Muscle of back (tissue), 3 donors: ENCODE measurements at regions not wholly inside any gene's neighbourhood (a gene's known extent, or its start where the extent isn't known, plus 50 kb on each side); places are given as distances from the start of the nearest gene placed in this dataset.
"Not testable (repeated sequence)": the region's sequence is repeated elsewhere in the genome, so short reads cannot be mapped to it uniquely, and the experiment has no call there.

Experiments used
- DNase-seq, 3 donors: peaks; one replicate each; pipeline versions ENCODE4 v3.0.0 to v3.0.0-alpha.2; 2013

GRCh38 chr2:81073412-81073811 lies 768.9 kb upstream of the LRRTM1 start:
- no peak for DNase-seq

DNA sequence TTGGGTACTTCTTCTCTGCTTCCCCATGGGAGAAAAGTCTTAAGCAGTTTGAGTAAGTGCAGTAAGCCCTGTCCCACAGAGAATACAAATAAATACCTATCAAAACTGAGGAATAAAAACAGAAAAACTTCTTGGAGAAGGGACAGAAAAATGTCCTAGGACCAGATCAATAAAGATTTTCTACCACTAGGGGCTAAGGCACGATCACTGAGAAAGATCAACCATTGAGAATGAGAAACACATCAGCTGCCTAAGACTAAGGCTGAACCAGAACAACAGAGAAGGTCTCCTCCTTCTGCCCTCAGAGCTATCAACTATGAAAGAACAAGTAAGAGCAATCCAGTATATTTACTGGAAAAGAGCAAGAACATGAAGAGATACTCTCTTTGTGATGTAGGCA lies 763.6 kb upstream of the LRRTM1 start:
- no peak for DNase-seq

DNA sequence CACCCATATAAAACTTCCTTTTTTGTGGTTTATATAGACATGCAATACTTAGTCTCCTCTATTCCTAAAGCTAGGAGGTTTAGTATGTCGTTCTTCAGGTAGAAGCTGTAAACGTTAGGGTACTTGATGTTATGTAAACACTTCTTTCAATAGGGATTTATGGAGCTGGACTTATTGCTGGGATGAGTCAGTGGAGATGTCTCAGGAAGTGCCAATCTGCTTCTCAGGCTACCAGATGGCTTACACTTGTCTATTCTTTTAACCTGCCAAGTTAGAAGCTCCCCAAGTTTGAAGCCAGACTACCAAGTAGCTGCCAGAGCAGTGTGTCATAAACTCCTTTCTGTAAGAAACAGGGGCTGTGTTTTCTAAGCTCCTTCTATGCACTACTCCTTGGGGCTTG lies 756.5 kb upstream of the LRRTM1 start:
- DNase-seq = no peak

- DNase-seq = peak in 1 of 3 donors; percentile 1
Observed at GRCh38 chr2:81050580-81051095, 746.1 kb upstream of the LRRTM1 start.

GRCh38 chr2:81043681-81044080 lies 739.1 kb upstream of the LRRTM1 start:
- no peak for DNase-seq

DNA sequence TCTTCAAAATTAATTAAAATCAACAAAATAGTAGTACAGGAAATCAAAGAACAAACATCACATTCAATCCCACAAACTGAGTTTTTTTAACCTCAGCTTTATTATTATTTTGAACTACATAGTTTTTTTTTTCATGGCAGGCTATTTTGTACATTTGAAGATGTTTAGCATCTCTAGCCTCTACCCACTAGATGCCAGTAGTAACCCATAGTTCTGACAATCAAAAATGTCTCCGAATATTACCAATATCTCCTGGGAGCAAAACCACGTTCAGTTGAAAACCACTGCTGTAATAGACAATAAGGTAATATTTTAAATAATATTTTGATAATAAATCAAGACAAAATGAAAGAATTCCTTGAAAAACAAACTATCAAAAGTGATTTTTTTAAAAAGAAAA lies 702.6 kb upstream of the LRRTM1 start:
- DNase-seq = no peak

- no peak for DNase-seq
Observed at GRCh38 chr2:81002906-81003305, 698.4 kb upstream of the LRRTM1 start.

DNA sequence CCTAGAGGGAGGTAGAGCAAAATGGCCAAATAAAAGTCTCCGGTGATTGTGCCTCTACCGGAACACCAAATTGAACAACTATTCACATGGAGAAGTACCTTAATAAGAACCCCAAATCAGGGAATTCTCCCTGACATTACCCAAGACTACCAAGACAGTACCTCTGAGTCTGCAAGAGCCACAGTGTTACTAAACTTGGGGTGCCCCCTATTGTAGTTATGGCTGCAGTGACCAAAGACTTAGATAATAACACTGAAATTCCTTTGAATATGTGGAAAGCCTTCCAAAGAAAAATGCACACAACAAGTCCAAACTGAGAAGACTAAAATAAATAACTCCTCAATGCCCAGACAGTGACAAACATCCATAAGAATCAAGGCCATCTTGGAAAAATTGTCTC lies 682.9 kb upstream of the LRRTM1 start:
- DNase-seq = no peak

- DNase-seq = no peak
Observed at GRCh38 chr2:80969900-80970299, 665.3 kb upstream of the LRRTM1 start.

DNA sequence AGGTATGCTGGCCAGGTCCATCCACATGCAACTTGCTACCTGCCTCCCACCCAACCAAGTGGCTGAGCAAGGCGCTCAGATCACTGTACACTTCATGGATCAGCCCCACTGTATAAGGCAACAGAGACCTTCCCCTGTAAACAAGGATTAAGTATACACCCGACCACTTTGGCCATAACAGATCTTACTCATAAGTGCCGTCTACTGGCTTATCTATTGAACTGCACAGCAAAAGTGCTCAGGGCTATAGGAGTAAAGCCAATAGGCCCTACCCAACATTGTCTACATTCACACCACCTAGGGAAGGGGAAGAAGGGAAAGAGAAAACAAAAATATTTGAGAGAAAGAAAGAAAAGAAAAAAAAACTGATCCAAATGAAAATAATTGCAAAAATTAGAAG lies 663.9 kb upstream of the LRRTM1 start:
- DNase-seq = no peak

GRCh38 chr2:80947601-80948130 lies 643.1 kb upstream of the LRRTM1 start:
- no peak for DNase-seq

GRCh38 chr2:80943487-80943886 lies 638.9 kb upstream of the LRRTM1 start:
- DNase-seq = peak; percentile 11 to 46 (median 16)

DNA sequence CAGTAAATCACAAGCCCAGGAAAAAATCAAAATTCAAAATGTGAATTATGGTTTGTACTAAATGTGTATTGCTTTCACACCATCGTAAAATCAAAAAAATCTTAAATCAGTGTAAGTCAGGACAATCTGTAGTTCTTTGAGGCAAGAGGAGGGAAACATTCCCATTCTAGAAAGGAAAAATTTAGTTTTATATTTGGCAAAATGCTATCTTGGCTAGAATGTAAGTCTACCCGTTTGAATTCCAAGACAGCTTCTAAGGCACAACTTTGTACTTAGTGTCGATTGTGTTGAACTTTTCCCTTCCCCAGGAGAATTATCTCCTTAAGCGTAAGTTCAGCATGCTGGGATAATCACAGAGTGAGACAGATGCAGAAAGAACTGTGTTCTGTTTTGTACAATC lies 638.2 kb upstream of the LRRTM1 start:
- DNase-seq = peak in 1 of 3 donors; percentile 30

- DNase-seq = no peak
Observed at GRCh38 chr2:80938463-80938862, 633.9 kb upstream of the LRRTM1 start.

DNA sequence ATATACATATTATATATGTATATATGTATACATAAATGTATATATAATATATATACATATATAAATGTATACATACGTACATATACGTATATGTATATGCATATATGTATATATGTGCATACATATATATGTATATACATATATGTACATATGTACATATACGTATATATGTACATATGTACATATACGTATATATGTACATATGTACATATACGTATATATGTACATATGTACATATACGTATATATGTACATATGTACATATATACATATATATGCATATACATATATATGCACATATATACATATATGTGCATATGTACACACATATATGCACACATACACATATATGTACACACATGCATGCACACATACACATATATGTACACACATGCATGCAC lies 627.3 kb upstream of the LRRTM1 start:
- not testable (repeated sequence) for DNase-seq

- no peak for DNase-seq
Observed at GRCh38 chr2:80930777-80931176, 626.2 kb upstream of the LRRTM1 start.

DNA sequence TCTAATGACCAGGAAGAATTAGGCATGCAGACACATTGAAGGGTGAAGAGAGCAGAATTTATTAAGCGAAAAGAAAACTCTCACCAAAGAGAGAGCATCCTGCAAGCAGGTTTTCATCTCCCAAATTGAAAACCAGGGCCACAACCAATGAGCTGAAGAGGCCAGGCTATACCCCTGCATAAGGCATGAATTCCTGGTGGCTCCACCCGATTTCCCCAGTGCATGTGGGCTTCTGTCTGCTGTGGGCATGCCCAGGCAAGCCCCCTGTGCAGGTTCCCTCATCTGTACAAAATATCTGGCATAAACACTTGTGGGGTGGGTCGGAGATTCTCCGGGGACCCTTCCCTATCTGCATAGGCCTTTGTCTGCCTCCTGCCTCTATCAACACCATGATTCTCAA lies 621.6 kb upstream of the LRRTM1 start:
- DNase-seq = no peak

- DNase-seq = no peak
Observed at GRCh38 chr2:80896576-80896975, 592.0 kb upstream of the LRRTM1 start.

DNA sequence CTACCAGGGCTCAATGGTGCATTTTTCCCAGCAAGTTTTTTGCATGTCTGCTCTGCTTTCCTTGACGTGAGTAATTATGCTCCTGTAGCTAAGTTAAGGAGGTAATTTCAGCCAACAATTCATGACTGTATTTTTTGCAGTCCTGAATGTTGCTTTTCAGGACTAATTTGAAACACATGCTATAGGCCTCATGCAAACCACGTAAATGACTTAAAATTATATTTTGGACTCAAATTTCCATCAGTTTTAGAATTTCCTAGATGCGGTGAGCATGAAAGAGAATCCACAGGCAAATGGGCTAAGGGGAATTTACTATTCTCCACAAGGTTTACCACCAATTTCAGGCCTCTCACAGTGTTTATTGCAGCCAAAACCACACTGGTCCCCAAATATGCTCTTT lies 589.9 kb upstream of the LRRTM1 start:
- DNase-seq = peak; percentile 10 to 57 (median 30)

DNA sequence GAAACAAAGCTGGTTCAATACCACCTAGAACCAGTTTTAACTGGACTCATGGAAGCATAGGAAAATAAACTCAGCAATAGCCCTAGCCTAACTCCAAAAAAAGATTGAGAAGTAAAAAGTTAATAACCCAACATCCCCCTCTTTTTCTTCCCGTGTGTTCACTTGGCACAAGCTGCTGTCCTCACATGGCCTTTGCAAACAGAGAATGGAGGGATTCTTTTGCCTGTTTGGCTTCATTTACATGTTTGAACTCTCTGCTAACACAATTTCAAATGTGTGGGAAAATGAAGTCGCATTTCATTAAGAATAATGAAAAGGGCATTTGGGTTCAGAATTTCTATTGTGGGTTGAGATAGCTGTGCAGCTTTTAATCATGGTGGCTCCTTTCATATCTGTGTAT lies 589.2 kb upstream of the LRRTM1 start:
- DNase-seq = peak in 2 of 3 donors; percentile 6 to 10

GRCh38 chr2:80889009-80889408 lies 584.5 kb upstream of the LRRTM1 start:
- no peak for DNase-seq

- no peak for DNase-seq
Observed at GRCh38 chr2:80887841-80888378, 583.4 kb upstream of the LRRTM1 start.

- DNase-seq = no peak
Observed at GRCh38 chr2:80874374-80874773, 569.8 kb upstream of the LRRTM1 start.

DNA sequence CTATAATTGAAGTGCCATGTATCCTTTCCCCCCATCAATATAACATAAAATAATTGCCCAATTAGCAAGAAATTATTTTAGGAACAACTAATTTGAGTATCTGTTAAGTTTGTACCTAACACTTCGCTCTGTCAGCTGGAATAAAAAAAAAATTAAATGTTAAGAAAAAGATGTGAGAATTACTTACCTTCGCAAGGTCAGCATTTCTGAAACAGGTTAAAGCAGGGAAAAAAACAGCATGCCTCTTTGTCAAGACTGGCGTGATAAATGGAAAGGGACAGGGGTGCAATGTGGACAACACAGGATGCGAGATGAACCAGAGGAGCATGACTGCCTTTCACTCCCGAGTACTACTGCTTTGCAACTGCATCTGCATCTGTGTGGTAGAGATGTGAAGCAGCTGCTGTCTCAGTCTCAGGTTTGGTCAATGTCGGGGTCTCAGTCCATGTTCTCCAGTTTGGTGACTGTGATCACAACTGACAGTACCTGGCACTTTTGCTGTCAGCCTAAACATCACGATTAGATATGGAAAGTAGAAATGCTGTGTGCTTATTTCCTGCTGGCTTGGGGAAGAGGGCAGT lies 565.4 kb upstream of the LRRTM1 start:
- no peak for DNase-seq
